ENCODE measurements at regions not wholly inside any gene's neighbourhood (a gene's known extent, or its start where the extent isn't known, plus 50 kb on each side); places are given as distances from the start of the nearest gene placed in this dataset.

DNA sequence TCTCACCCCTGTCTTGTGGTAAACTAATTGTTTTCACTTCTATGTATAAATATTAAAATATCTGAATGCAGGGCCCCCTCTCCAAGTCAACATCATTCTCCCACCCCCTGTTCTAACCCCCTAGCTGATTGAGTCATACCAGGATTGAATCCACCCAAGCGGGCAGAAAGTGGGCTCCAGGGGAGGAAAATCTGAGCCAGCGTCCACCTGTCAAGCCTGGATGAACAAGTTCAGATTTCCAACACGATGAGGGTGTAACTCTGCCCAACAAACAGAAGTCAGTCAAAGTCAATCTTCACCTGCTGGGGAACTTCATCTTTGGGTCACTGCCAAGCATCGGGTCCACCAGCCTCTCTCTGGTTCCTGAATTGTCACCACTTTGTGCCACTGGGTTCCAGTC, 162.9 kb upstream of the CELF2 start:
- intact Hi-C loops (cut with DNase I, micrococcal nuclease), result no loop called here
- Histone ChIP-seq H3K4me1 (ENCODE audit: low read depth) (no peaks in the 10 kb centered on the region), H3K4me3 (no peak overlapping the region), H3K9me3 (no peaks in the 10 kb centered on the region), H3K36me3 (ENCODE audit: low read depth) (no peaks in the 10 kb centered on the region)
- ATAC-seq (no peak), DNase-seq (no peak)
- TF ChIP-seq, protein P1, sequence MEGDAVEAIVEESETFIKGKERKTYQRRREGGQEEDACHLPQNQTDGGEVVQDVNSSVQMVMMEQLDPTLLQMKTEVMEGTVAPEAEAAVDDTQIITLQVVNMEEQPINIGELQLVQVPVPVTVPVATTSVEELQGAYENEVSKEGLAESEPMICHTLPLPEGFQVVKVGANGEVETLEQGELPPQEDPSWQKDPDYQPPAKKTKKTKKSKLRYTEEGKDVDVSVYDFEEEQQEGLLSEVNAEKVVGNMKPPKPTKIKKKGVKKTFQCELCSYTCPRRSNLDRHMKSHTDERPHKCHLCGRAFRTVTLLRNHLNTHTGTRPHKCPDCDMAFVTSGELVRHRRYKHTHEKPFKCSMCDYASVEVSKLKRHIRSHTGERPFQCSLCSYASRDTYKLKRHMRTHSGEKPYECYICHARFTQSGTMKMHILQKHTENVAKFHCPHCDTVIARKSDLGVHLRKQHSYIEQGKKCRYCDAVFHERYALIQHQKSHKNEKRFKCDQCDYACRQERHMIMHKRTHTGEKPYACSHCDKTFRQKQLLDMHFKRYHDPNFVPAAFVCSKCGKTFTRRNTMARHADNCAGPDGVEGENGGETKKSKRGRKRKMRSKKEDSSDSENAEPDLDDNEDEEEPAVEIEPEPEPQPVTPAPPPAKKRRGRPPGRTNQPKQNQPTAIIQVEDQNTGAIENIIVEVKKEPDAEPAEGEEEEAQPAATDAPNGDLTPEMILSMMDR (IDR thresholded peaks at IDR 0.05), result no peak

DNA sequence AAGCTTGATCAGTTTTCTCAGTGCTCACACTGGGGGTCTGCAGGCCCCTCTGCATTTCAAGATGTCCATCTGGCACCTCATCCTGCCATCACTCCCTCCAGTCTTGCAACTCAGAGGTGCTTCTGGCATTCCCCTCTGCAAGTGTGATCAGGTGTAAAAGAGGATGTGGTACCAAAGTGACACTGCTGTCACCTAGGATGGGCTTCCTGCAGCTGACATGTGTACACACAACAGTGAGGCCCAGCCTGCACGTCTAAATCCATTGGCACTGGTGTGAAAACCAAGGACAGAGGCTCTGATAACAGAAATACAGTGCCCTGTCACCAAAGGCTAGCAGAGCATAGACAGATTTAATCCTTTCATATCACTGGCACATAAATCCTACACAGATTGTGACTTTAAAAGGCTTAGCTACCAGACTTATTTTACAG, 162.5 kb upstream of the CELF2 start:
- ATAC-seq (no peak), DNase-seq (no peak)
- TF ChIP-seq, protein P1 (IDR thresholded peaks at IDR 0.05), result no peak
- Histone ChIP-seq H3K4me1 (ENCODE audit: low read depth) (no peaks in the 10 kb centered on the region), H3K36me3 (ENCODE audit: low read depth) (no peaks in the 10 kb centered on the region), H3K4me3 (no peak overlapping the region), H3K9me3 (no peaks in the 10 kb centered on the region)
- intact Hi-C loops (cut with DNase I, micrococcal nuclease), result no loop called here

DNA sequence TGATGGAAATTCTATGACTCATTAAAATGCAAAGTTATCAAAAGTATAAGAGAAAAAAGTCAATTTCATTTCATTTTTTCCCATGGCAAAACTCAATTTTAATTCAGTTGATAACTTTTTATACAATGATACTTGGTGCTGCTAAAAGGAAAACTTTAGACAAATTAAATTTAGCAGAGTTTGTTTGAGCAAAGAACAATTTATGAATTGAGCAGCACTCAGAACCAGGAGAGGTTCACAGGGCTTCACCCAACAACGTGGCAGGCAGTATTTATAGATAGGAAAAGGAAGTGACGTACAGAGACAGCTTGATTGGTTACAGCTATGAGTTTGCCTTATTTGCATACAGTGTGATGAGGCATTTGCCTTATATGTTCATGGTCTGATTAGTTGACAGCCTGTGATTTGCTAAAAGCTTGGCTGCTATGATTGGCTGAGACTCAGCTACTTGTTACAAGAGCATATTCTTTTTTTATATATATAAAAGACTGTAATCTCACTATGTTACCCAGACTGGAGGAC, 157.2 kb upstream of the CELF2 start:
- intact Hi-C loops (cut with DNase I, micrococcal nuclease), result no loop called here
- no peaks in the 10 kb centered on the region for H3K4me1 ChIP-seq (ENCODE audit: low read depth)
- TF ChIP-seq, protein P1 (IDR thresholded peaks at IDR 0.05), result no peak
- DNase-seq (no peak), ATAC-seq (no peak)
- no peaks in the 10 kb centered on the region for H3K9me3 ChIP-seq
- H3K4me3 ChIP-seq, result no peak overlapping the region
- no peaks in the 10 kb centered on the region for H3K36me3 ChIP-seq (ENCODE audit: low read depth)

DNA sequence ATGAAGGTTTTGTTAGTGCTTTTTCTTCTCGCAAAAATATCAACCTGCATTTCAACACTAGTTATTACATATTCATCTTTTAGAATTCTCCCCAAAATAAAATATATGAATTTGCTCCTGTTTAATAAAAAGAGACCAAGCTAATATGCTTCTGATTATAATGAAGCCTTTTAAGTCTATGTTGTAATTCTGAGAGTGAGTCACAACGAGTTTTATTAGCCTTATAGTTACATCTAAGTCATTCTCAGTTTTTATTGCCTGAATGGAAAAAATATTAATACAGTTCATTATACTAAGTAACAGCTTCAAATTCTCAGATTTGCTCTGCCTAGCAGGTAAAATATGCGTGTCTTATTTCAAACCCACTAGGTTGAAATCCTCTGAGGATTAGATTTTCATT, 152.4 kb upstream of the CELF2 start:
- Histone ChIP-seq H3K4me3 (no peak overlapping the region), H3K4me1 (ENCODE audit: low read depth) (no peaks in the 10 kb centered on the region), H3K36me3 (ENCODE audit: low read depth) (no peaks in the 10 kb centered on the region), H3K9me3 (no peaks in the 10 kb centered on the region)
- intact Hi-C loops (cut with DNase I, micrococcal nuclease), result no loop called here
- ATAC-seq (no peak), DNase-seq (no peak)
- TF ChIP-seq, protein P1 (IDR thresholded peaks at IDR 0.05), result no peak

DNA sequence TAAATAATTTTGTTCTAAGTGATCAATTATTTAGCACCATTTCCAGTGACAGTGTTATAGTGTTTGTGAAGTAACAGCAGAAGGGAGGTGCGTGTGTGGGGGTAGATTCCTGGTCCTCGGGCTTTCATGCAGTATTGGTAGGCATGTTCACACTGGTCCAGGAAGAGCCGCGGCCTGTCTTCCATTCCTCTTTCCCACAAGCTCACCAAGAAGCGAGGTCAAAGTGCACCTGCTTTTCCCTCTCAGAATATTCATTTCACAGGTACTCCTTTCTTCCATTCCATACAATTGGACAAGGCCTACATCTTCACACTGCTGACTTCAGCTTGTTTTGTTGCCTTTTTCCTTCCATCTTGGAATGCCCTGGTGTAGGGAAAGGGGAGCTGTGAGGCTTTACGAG, 151.8 kb upstream of the CELF2 start:
- Histone ChIP-seq H3K36me3 (ENCODE audit: low read depth) (no peaks in the 10 kb centered on the region), H3K4me1 (ENCODE audit: low read depth) (no peaks in the 10 kb centered on the region), H3K4me3 (no peak overlapping the region), H3K9me3 (no peaks in the 10 kb centered on the region)
- DNase-seq (no peak), ATAC-seq (no peak)
- TF ChIP-seq, protein P1 (IDR thresholded peaks at IDR 0.05), result no peak
- intact Hi-C loops (cut with DNase I, micrococcal nuclease), result no loop called here

DNA sequence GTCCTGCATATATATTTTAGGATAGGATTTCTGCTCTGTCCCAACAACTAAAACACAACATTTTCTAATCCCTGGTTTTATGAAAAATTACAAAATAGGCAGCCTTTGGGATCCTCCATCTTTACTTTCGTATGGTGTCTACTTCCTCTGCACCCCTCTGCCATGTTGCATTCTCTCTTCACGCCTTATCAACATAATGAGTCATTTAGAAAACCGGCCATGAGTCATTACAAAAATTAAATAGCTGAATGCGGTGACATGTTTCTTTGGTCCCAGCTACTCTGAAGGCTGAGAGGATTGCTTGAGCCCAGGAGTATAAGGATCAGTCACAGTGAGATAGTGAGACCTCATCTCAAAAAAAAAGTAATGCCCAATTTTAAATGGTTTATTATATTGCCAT, 148.1 kb upstream of the CELF2 start:
- TF ChIP-seq, protein P1 (IDR thresholded peaks at IDR 0.05), result no peak
- Histone ChIP-seq H3K4me1 (ENCODE audit: low read depth) (peaks cover 7% of the 10 kb centered on the region), H3K36me3 (ENCODE audit: low read depth) (no peaks in the 10 kb centered on the region), H3K9me3 (no peaks in the 10 kb centered on the region), H3K4me3 (no peak overlapping the region)
- ATAC-seq (no peak), DNase-seq (no peak)
- intact Hi-C loops (cut with DNase I, micrococcal nuclease), result no loop called here

All from mucosa of descending colon (tissue), 3 donors.